ENCODE measurements at regions not wholly inside any gene's neighbourhood (a gene's known extent, or its start where the extent isn't known, plus 50 kb on each side); places are given as distances from the start of the nearest gene placed in this dataset.
"Not testable (repeated sequence)": the region's sequence is repeated elsewhere in the genome, so short reads cannot be mapped to it uniquely, and the experiment has no call there.

DNA sequence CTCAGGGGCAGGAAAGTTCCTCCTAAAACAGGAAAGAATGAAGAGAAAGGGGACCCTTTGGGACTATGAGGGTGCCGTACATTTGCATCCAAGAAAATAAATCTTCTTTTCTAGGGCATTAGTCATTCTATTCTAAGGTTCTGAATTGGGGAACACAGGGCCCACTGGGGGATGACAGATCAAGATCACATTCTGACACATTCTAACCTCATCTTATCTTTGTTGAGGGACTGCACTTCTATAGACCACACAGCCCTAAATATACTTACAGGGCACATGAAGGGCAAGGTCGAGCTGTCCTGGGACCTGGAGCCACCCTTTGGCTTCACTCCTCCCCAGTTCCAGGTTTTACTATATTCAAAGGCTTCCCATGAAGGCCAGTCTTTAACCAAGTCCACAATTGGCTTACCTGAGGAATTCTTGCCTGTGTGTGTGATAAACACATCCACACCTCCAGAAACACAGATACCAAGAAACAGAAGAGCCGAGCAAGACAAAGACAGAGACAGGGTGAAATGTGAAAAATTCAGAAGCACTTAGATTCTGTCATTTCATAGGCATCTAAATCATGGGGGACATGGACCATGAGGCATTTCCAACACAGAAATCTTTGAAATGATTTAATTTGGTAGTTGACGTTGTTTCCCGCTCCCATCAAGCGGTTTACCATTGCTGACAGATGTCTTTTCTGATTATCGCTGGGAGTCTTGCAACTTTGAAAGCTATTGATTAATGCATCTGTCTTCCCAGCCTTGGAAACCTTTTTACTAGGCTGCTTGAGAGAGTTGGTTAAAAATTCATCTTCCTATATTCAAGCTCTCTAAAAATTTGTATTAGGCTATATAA is 75.8 kb downstream of the CCDC71L start:
- peaks cover 8% of the 10 kb centered on the region for H3K4me1 ChIP-seq
- no peak overlapping the region for H3K4me3 ChIP-seq (ENCODE audit: low read depth, low read length)
- H3K9me3 ChIP-seq, result no peaks in the 10 kb centered on the region
- no peaks in the 10 kb centered on the region for H3K36me3 ChIP-seq
- TF ChIP-seq, protein P1, sequence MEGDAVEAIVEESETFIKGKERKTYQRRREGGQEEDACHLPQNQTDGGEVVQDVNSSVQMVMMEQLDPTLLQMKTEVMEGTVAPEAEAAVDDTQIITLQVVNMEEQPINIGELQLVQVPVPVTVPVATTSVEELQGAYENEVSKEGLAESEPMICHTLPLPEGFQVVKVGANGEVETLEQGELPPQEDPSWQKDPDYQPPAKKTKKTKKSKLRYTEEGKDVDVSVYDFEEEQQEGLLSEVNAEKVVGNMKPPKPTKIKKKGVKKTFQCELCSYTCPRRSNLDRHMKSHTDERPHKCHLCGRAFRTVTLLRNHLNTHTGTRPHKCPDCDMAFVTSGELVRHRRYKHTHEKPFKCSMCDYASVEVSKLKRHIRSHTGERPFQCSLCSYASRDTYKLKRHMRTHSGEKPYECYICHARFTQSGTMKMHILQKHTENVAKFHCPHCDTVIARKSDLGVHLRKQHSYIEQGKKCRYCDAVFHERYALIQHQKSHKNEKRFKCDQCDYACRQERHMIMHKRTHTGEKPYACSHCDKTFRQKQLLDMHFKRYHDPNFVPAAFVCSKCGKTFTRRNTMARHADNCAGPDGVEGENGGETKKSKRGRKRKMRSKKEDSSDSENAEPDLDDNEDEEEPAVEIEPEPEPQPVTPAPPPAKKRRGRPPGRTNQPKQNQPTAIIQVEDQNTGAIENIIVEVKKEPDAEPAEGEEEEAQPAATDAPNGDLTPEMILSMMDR (IDR thresholded peaks at IDR 0.05; ENCODE audit: low read depth, low read length), result no peak
- no peak for DNase-seq
- H3K27me3 ChIP-seq, result no peaks in the 10 kb centered on the region

DNA sequence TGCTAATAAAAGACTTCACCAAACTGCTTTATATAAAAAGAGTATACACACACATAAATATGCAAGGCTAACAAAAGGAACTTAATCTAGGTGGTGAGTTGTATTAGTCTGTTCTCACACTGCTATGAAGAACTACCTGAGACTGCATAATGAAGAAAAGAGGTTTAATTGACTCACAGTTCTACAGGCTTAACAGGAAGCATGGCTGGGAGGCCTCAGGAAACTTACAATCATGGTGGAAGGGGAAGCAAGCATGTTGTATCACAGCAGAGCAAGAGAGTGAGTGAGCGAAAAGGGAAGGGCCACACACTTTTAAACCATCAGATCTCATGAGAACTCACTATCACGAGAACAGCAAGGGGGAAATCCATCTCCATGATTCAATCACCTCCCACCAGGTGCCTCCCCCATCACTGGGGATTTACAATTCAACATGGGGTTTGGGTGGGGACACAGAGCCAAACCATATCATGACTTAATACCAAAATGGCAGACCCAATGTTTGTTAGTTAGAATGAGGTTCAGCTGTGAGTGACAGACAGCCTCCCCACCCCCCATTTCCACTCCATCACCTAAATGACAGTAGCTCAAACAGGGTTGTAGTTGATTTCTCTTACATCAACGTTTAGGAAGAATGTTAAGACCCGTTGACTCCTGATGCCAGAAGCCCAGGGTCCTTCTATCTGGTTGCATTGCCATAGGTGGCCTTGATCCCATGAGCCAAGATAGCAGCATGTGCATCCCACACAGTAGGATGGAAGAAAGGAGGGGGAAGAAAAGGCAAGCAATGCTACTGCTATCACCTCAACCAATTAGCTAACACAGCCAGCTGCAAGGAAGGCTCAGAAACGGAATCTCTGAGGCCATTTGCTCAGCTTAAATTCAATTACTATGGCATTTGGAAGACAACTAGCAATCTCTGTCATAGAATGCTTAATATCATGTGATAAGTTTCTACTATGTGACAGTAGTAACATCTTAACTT is 77.0 kb downstream of the CCDC71L start:
- no peak for DNase-seq
- Histone ChIP-seq H3K4me1 (peaks cover 8% of the 10 kb centered on the region), H3K36me3 (no peaks in the 10 kb centered on the region), H3K4me3 (ENCODE audit: low read depth, low read length) (no peak overlapping the region), H3K27me3 (no peaks in the 10 kb centered on the region), H3K9me3 (no peaks in the 10 kb centered on the region)
- TF ChIP-seq, protein P1 (IDR thresholded peaks at IDR 0.05; ENCODE audit: low read depth, low read length), result no peak

DNA sequence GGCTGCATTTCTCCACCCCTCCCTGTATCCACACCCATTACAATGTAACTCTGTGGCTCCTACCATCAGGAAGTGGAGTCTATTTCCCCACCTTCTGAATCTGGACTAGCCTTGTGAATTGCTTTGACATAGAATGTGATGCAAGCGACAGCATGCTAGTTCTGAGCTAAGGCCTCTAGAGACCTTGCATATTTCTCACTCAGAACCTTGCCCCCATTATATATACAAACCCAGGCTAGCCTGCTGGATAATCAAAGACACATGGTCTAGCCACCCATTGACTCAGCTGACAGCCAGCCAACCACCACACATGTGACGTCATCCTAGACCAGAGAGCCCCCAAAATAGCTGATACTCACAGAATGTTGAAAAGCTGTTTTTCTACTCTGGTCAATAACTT is 77.9 kb downstream of the CCDC71L start:
- TF ChIP-seq, protein P1 (IDR thresholded peaks at IDR 0.05; ENCODE audit: low read depth, low read length), result no peak
- Histone ChIP-seq H3K36me3 (no peaks in the 10 kb centered on the region), H3K4me1 (peaks cover 8% of the 10 kb centered on the region), H3K9me3 (no peaks in the 10 kb centered on the region), H3K4me3 (ENCODE audit: low read depth, low read length) (no peak overlapping the region), H3K27me3 (no peaks in the 10 kb centered on the region)
- DNase-seq, result no peak

DNA sequence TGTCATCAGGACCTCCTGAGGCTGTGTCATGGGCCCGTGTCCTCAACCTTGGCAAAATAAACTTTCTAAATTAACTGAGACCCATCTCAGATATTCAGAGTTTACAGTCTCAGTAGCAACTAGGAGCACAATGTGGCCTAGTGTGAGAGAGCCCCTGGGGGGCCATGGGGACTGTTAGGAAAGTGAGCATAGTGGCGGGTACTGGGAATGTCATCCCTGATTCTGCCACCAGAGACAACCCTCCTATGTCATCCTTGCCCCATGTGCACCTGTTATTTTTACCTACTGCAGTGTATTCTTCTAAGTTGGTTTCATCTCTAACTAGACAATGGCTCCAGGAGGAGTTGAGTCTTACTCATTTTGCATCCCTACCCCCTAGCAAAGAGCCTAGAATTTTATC is 78.6 kb downstream of the CCDC71L start:
- Histone ChIP-seq H3K4me3 (ENCODE audit: low read depth, low read length) (no peak overlapping the region), H3K27me3 (no peaks in the 10 kb centered on the region), H3K4me1 (peaks cover 8% of the 10 kb centered on the region), H3K9me3 (no peaks in the 10 kb centered on the region), H3K36me3 (no peaks in the 10 kb centered on the region)
- DNase-seq, result no peak
- TF ChIP-seq, protein P1 (IDR thresholded peaks at IDR 0.05; ENCODE audit: low read depth, low read length), result no peak

DNA sequence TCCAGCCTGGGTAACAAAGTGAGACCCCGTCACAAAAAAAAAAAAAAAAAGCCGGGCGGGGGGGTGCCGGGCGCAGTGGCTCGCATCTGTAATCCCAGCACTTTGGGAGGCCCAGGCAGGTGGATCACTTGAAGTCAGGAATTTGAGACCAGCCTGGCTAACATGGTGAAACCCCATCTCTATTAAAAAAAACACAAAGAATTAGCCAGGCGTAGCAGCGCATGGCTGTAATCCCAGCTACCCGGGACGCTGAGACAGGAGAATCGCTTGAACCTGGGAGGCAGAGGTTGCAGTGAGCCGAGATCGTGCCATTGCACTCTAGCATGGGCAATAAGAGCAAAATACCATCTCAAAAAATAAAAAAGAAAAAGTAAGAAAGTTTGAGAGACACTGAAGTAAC is 81.9 kb downstream of the CCDC71L start:
- H3K9me3 ChIP-seq; H3K4me3 ChIP-seq (ENCODE audit: low read depth, low read length); H3K27me3 ChIP-seq; H3K4me1 ChIP-seq; H3K36me3 ChIP-seq; DNase-seq: not testable (repeated sequence)

DNA sequence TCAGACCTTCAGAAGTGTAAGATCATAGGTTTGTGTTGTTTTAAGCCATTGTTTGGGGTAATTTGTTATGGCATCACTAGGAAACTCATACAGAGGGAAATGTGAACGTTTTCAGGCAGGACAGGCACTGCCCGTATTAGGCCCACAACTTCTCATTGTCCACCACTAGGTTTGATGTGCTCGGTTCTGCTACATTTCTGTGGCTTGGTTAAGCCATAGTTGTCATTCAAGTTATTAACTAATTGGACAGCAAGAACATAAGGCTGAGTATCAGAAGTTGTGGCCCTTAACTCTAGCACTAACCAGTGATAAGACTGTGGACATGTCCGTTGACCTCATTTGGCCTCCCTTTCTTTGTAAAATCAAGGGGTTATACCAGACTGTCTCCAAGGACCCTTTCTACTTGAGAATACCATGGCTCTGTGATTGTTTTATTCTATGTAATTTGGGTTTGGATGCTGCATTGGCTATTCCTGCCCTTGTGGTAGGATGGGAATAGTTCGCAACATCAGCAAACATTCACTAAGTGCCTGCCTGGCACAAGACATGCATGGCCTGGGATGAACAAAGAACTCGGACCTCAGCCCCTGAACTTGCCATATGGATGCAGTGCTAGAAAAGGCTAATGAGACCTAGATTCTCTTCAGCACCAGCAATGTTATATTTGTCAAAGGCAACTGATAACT is 85.7 kb downstream of the CCDC71L start:
- Histone ChIP-seq H3K4me3 (ENCODE audit: low read depth, low read length) (no peak overlapping the region), H3K27me3 (no peaks in the 10 kb centered on the region), H3K4me1 (no peaks in the 10 kb centered on the region), H3K36me3 (no peaks in the 10 kb centered on the region), H3K9me3 (no peaks in the 10 kb centered on the region)
- TF ChIP-seq, protein P1 (IDR thresholded peaks at IDR 0.05; ENCODE audit: low read depth, low read length), result no peak
- no peak for DNase-seq
